ENCODE measurements at regions not wholly inside any gene's neighbourhood (a gene's known extent, or its start where the extent isn't known, plus 50 kb on each side); places are given as distances from the start of the nearest gene placed in this dataset.

GRCh38 chr18:10350661-10351060 is 103.8 kb upstream of the APCDD1 start:
- peak overlapping the region; percentile 80 for H2BK120ac ChIP-seq (ENCODE audit: low read depth, low read length)
- peak overlapping the region in 1 of 2 experiments; percentile 74; a peak in 2 of 4 replicates for H4K8ac ChIP-seq (ENCODE audit: low read depth in 2 of 2, low read length in 2 of 2)
- H2BK20ac ChIP-seq (ENCODE audit: low read depth, low read length) = peak overlapping the region; percentile 83
- intact Hi-C loops (cut with micrococcal nuclease) = loop anchor here (10.0 kb wide), 1 partner anchor 376 kb away; no protein-coding TSS in a partner anchor
- no peak for TF ChIP-seq CTCF (conservative IDR thresholded peaks at IDR 0.05; ENCODE audit: low read depth, low read length)
- no peak for TF ChIP-seq RFX5 (IDR thresholded peaks at IDR 0.05; ENCODE audit: low read depth, low read length)
- no peak for TF ChIP-seq ELK1 (IDR thresholded peaks at IDR 0.05; ENCODE audit: borderline replicate concordance, low read depth, low read length)
- TF ChIP-seq MAFK (IDR thresholded peaks at IDR 0.05; ENCODE audit: low read depth, low read length) = no peak
- no peak for TF ChIP-seq FOS (IDR thresholded peaks at IDR 0.05; ENCODE audit: low read depth, low read length)
- no peak for TF ChIP-seq POLR2A (IDR thresholded peaks at IDR 0.05; ENCODE audit: low read depth, low read length)
- no peak for TF ChIP-seq USF2 (IDR thresholded peaks at IDR 0.05; ENCODE audit: low read depth, low read length)
- TF ChIP-seq MXI1 (IDR thresholded peaks at IDR 0.05; ENCODE audit: borderline replicate concordance, low read depth, low read length) = no peak
- TF ChIP-seq BHLHE40 (IDR thresholded peaks at IDR 0.05; ENCODE audit: low read depth, low read length) = no peak
- TF ChIP-seq CHD1 (IDR thresholded peaks at IDR 0.05; ENCODE audit: low read depth, low read length) = no peak
- no peak for TF ChIP-seq RCOR1 (IDR thresholded peaks at IDR 0.05; ENCODE audit: insufficient replicate concordance, low read length)
- no peak for TF ChIP-seq MAZ (IDR thresholded peaks at IDR 0.05; ENCODE audit: borderline replicate concordance, low read depth, low read length)
- no peak for TF ChIP-seq RAD21 (IDR thresholded peaks at IDR 0.05; ENCODE audit: low read length)
- TF ChIP-seq SMC3 (IDR thresholded peaks at IDR 0.05; ENCODE audit: low read depth, low read length) = no peak
- no peak for TF ChIP-seq CEBPB (IDR thresholded peaks at IDR 0.05; ENCODE audit: low read depth, low read length)
- TF ChIP-seq NFE2L2 (IDR thresholded peaks at IDR 0.05; ENCODE audit: low read depth, low read length) = no peak
- peak overlapping the region; percentile 56; the same call in 1 of the 2 replicates for H3K23ac ChIP-seq (ENCODE audit: low read depth, low read length)
- no TSS peak for BruUV-seq (replicated peaks)
- peak overlapping the region; percentile 47 for H2BK5ac ChIP-seq (ENCODE audit: low read depth, low read length, poor library complexity, severe bottlenecking)
- no peaks in the 10 kb centered on the region for H3K36me3 ChIP-seq (ENCODE audit: control insufficient read depth, insufficient read depth, low read length)
- no peak overlapping the region for H3K27ac ChIP-seq (ENCODE audit: insufficient read depth, low read length)
- peak overlapping the region; percentile 55; the same call in 2 of the 3 replicates for H2BK15ac ChIP-seq (ENCODE audit: low read depth, low read length)
- no peak overlapping the region for H3K4me2 ChIP-seq (ENCODE audit: low read depth, low read length)
- no peaks in the 10 kb centered on the region for H3K79me1 ChIP-seq (ENCODE audit: low read depth in 1 of 2, low read length in 2 of 2)
- no peaks in the 10 kb centered on the region for H3K27me3 ChIP-seq (ENCODE audit: control insufficient read depth, insufficient read depth, low read length)
- peak overlapping the region; percentile 73 for H4K91ac ChIP-seq (ENCODE audit: insufficient read depth, low read depth, low read length)
- H2AFZ ChIP-seq (replicated peaks; ENCODE audit: low read length, poor library complexity) = no peak overlapping the region
- H4K20me1 ChIP-seq (ENCODE audit: insufficient read depth, low read length) = no peaks in the 10 kb centered on the region
- peak overlapping the region; percentile 63 for H3K14ac ChIP-seq (replicated peaks; ENCODE audit: low read depth, low read length)
- no peak overlapping the region for H3K9ac ChIP-seq (ENCODE audit: low read depth, low read length)
- DNase-seq (no peak), ATAC-seq (ENCODE audit: low read depth) (no peak)
- H3K9me3 ChIP-seq (ENCODE audit: control insufficient read depth, insufficient read depth, low read length) = no peaks in the 10 kb centered on the region
- H3K4me3 ChIP-seq (ENCODE audit: insufficient read depth, low read depth, low read length) = no peak overlapping the region
- POLR2A ChIA-PET (ENCODE audit: unreplicated experiment) = no interaction called here
- dilution Hi-C loops (cut with HindIII; ENCODE audit: low sequenced_read_pairs, unreplicated experiment) = no loop called here
- WGBS, 2 experiments (ENCODE audit: extremely low coverage in 2 of 2, insufficient read length in 1 of 2) = 100% methylated on average over 1 of the region's 10 CpGs; no CpG with 5 or more reads in 1 of the 2 experiments
- H2AK9ac ChIP-seq (replicated peaks; ENCODE audit: low read depth, low read length, poor library complexity) = peak overlapping the region; percentile 11
- CTCF ChIA-PET = no interaction called here
- H2AK5ac ChIP-seq (ENCODE audit: low read depth, low read length) = peak overlapping the region; percentile 84
- in situ Hi-C loops (cut with MboI; ENCODE audit: low sequenced_read_pairs) = no loop called here
- H3K9me1 ChIP-seq (ENCODE audit: insufficient read depth, low read length) = peaks cover 23% of the 10 kb centered on the region
- peak overlapping the region; percentile 47; the same call in 1 of the 2 replicates for H4K5ac ChIP-seq (ENCODE audit: low read depth, low read length)
- H3K4me1 ChIP-seq (ENCODE audit: control insufficient read depth, insufficient read depth, low read length) = peaks cover 20% of the 10 kb centered on the region
- H3K56ac ChIP-seq (ENCODE audit: extremely low read depth, insufficient read depth, low read length) = no peak overlapping the region
- peak overlapping the region; percentile 28; the same call in 1 of the 2 replicates for H3K18ac ChIP-seq (ENCODE audit: low read depth, low read length)
- peak overlapping the region; percentile 79 for H3K4ac ChIP-seq (ENCODE audit: low read depth, low read length)

Data from IMR-90 (cell line).